NB4 (cell line): ENCODE measurements at regions not wholly inside any gene's neighbourhood (a gene's known extent, or its start where the extent isn't known, plus 50 kb on each side); places are given as distances from the start of the nearest gene placed in this dataset.

Experiments
- CTCF ChIP-seq: IDR thresholded peaks from one replicate; pipeline ENCODE4 v1.5.1; 2012; ENCODE audit warnings: low read depth, low read length
- MYC ChIP-seq: IDR thresholded peaks from 2 replicates; pipeline ENCODE4 v1.6.1; 2011; ENCODE audit warnings: low read depth, low read length
- POLR2A ChIP-seq: IDR thresholded peaks from 2 replicates; pipeline ENCODE4 v1.6.1; 2011; ENCODE audit warnings: mild to moderate bottlenecking; ENCODE audit not compliant: insufficient read length; ENCODE audit errors: extremely low read depth

- TF ChIP-seq POLR2A (no peak), CTCF (no peak), MYC (no peak)
Measured at GRCh38 chr4:34800953-34801352, 1443.4 kb downstream of the ARAP2 start.
